DND-41 (cell line): ENCODE measurements at regions not wholly inside any gene's neighbourhood (a gene's known extent, or its start where the extent isn't known, plus 50 kb on each side); places are given as distances from the start of the nearest gene placed in this dataset.

Experiments used
- ATAC-seq: fragments of 200-7000 bp; cut with Tn5 transposase; 3 replicates; pipeline ENCODE4 v1.9.1; 2021; ENCODE audit warnings: low read depth; ENCODE audit not compliant: insufficient read depth
- DNase-seq: peaks from one replicate; pipeline ENCODE4 v3.0.0-alpha.2; 2020
- H2AFZ ChIP-seq: 2 replicates; pipeline ENCODE4 v1.6.0; 2012; ENCODE audit warnings: low read depth, low read length
- H3K27ac ChIP-seq: 2 replicates; pipeline ENCODE4 v1.5.1; 2012; ENCODE audit warnings: low read length, inconsistent platforms
- H3K27me3 ChIP-seq: fragments of 200-600 bp; sonication (generic); 2 replicates; pipeline ENCODE4 v1.6.0; 2012; ENCODE audit warnings: low read length, mild to moderate bottlenecking, inconsistent platforms; ENCODE audit not compliant: insufficient read depth, poor library complexity
- H3K36me3 ChIP-seq: 2 replicates; pipeline ENCODE4 v1.5.1; 2012; ENCODE audit warnings: low read length, inconsistent platforms; ENCODE audit not compliant: insufficient read depth
- H3K4me1 ChIP-seq: 2 replicates; pipeline ENCODE4 v1.5.1; 2012; ENCODE audit warnings: mild to moderate bottlenecking, low read length; ENCODE audit not compliant: insufficient read depth
- H3K4me2 ChIP-seq: 2 replicates; pipeline ENCODE4 v1.6.0; 2012; ENCODE audit warnings: mild to moderate bottlenecking, moderate library complexity, low read length, inconsistent platforms; ENCODE audit not compliant: insufficient read depth
- H3K4me3 ChIP-seq, 2 experiments: fragments of 200-600 bp in 1 of 2; shearing (Covaris generic) in 1 of 2; 2 replicates each; pipeline ENCODE4 v1.5.1; 2012 to 2016; ENCODE audit warnings: inconsistent platforms in 2 of 2, low read length in 2 of 2, mild to moderate bottlenecking in 2 of 2, low read depth in 1 of 2, moderate library complexity in 1 of 2
- H3K79me2 ChIP-seq: 2 replicates; pipeline ENCODE4 v1.6.0; 2012; ENCODE audit warnings: low read length, inconsistent platforms; ENCODE audit not compliant: insufficient read depth
- H3K9ac ChIP-seq: 2 replicates; pipeline ENCODE4 v1.6.0; 2012; ENCODE audit warnings: low read depth, mild to moderate bottlenecking, inconsistent platforms, low read length, moderate library complexity
- H3K9me3 ChIP-seq: 2 replicates; pipeline ENCODE4 v1.5.1; 2012; ENCODE audit warnings: low read length, moderate library complexity, mild to moderate bottlenecking, inconsistent platforms; ENCODE audit not compliant: insufficient read depth, severe bottlenecking
- H4K20me1 ChIP-seq: 2 replicates; pipeline ENCODE4 v1.6.0; 2012; ENCODE audit warnings: low read length; ENCODE audit not compliant: insufficient read depth
- CTCF ChIP-seq: IDR thresholded peaks from 2 replicates; pipeline ENCODE4 v1.5.1; 2012; ENCODE audit warnings: borderline replicate concordance, low read length, moderate library complexity, mild to moderate bottlenecking; ENCODE audit not compliant: poor library complexity, severe bottlenecking; ENCODE audit errors: extremely low read depth
- EZH2 ChIP-seq: IDR thresholded peaks from 3 replicates; pipeline ENCODE4 v1.6.1; 2012; ENCODE audit warnings: borderline replicate concordance, low read depth, mild to moderate bottlenecking, moderate library complexity, low read length, inconsistent platforms; ENCODE audit not compliant: severe bottlenecking

- no peaks in the 10 kb centered on the region for H4K20me1 ChIP-seq
- no peaks in the 10 kb centered on the region for H3K79me2 ChIP-seq
- no peak overlapping the region for H3K9ac ChIP-seq
- H3K27me3 ChIP-seq: peaks cover 5% of the 10 kb centered on the region
- TF ChIP-seq EZH2 (no peak), CTCF (no peak)
- no peak overlapping the region for H2AFZ ChIP-seq
- no peak overlapping the region for H3K4me2 ChIP-seq
- DNase-seq (no peak), ATAC-seq (no peak)
- no peaks in the 10 kb centered on the region for H3K36me3 ChIP-seq
- H3K4me3 ChIP-seq: no peak overlapping the region
- H3K27ac ChIP-seq: no peak overlapping the region
- no peaks in the 10 kb centered on the region for H3K4me1 ChIP-seq
- no peaks in the 10 kb centered on the region for H3K9me3 ChIP-seq
Measured at GRCh38 chr1:63049135-63049534, 265.2 kb downstream of the ATG4C start.

DNA sequence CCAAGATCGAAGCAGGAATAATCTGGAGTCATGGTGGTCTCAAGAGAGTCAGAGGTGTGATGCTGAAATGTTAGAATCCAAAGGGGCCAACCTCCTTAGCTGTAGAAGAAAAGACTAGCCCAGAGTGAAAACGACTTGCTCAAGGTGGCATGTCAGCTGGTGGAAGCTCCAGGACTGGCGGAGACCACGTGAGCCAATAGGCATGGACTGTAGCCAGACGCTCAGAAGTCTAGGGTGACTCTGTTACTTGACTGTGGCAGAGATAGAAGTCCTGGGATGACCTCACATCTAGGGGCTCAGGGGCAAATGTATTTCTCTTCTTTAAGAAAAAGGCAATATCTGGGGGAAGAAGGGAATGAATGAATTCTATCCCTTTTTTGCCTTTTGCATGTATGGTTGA is 267.4 kb downstream of the ATG4C start:
- no peaks in the 10 kb centered on the region for H3K4me1 ChIP-seq
- no peak for DNase-seq
- H2AFZ ChIP-seq: no peak overlapping the region
- no peak overlapping the region for H3K4me2 ChIP-seq
- no peak overlapping the region for H3K27ac ChIP-seq
- H3K9me3 ChIP-seq: no peaks in the 10 kb centered on the region
- H3K79me2 ChIP-seq: no peaks in the 10 kb centered on the region
- no peak overlapping the region for H3K4me3 ChIP-seq
- no peak overlapping the region for H3K9ac ChIP-seq
- H3K36me3 ChIP-seq: no peaks in the 10 kb centered on the region
- peaks cover 5% of the 10 kb centered on the region for H3K27me3 ChIP-seq
- no peak for ATAC-seq
- no peaks in the 10 kb centered on the region for H4K20me1 ChIP-seq
- TF ChIP-seq EZH2 (no peak), CTCF (no peak)

DNA sequence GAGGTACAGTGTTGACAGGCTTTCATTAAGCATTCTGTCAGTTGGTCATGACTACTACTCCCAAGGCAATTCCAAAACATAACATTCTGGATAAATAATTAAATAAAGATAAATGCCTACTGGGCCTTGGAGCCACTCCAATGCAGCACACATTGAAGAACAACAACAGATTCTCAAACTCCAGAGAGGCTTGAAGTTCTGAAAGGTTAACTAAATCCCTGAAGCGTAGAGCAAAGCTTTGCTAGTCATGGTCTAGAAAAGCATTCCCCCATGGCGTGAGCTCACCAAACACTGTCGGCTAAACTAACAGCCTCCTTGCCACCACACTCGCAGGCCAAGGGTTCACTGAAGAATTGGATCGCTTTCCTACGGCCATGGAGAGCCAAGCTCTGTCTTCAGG is 268.0 kb downstream of the ATG4C start:
- Histone ChIP-seq H3K36me3 (no peaks in the 10 kb centered on the region), H3K27ac (no peak overlapping the region), H3K4me1 (no peaks in the 10 kb centered on the region), H3K27me3 (peaks cover 5% of the 10 kb centered on the region), H3K79me2 (no peaks in the 10 kb centered on the region), H2AFZ (no peak overlapping the region), H3K9ac (no peak overlapping the region), H4K20me1 (no peaks in the 10 kb centered on the region), H3K9me3 (no peaks in the 10 kb centered on the region), H3K4me2 (no peak overlapping the region), H3K4me3 (no peak overlapping the region)
- DNase-seq: no peak
- ATAC-seq: no peak
- no peak for TF ChIP-seq CTCF
- TF ChIP-seq EZH2: no peak

DNA sequence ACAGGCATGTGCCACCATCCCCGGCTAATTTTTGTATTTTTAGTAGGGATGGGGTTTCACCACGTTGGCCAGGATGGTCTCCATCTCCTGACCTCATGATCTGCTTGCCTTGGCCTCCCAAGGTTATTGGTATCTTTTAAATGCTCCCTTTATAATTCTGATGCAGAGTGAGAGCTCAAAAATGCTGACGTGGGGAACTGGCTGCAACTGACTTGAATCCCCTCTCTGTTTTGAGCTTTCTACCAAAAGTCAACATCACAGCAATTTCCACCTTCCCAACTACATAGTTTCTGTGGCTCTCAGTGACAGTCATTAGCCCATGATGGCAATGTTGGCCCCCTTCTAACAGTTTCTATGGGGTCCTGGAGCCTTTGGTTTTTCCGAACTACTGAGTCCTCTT is 268.2 kb upstream of the FOXD3 start:
- DNase-seq: no peak
- Histone ChIP-seq H3K9me3 (no peaks in the 10 kb centered on the region), H3K9ac (no peak overlapping the region), H3K27ac (no peak overlapping the region), H2AFZ (no peak overlapping the region), H3K4me3 (no peak overlapping the region), H3K36me3 (no peaks in the 10 kb centered on the region), H4K20me1 (no peaks in the 10 kb centered on the region), H3K4me2 (no peak overlapping the region), H3K4me1 (no peaks in the 10 kb centered on the region), H3K79me2 (no peaks in the 10 kb centered on the region), H3K27me3 (peaks cover 3% of the 10 kb centered on the region)
- ATAC-seq: no peak
- TF ChIP-seq CTCF (no peak), EZH2 (no peak)
